HFFc6 (cell line): ENCODE measurements at regions not wholly inside any gene's neighbourhood (a gene's known extent, or its start where the extent isn't known, plus 50 kb on each side); places are given as distances from the start of the nearest gene placed in this dataset.

Source experiments
- DNase-seq: peaks from one replicate; pipeline ENCODE4 v3.0.0-alpha.2; 2018
- H3K27ac Mint-ChIP-seq: 2 replicates; pipeline ENCODE4 v1.8.0; 2020; ENCODE audit warnings: mild to moderate bottlenecking, mixed read lengths
- H3K27me3 Mint-ChIP-seq: 2 replicates; pipeline ENCODE4 v1.8.0; 2021; ENCODE audit warnings: mild to moderate bottlenecking, moderate library complexity, mixed read lengths; ENCODE audit not compliant: insufficient read depth
- H3K36me3 Mint-ChIP-seq: 2 replicates; pipeline ENCODE4 v1.8.0; 2021; ENCODE audit warnings: low read depth, mixed read lengths
- H3K4me1 Mint-ChIP-seq: 2 replicates; pipeline ENCODE4 v1.8.0; 2020; ENCODE audit warnings: low read depth, mixed read lengths
- H3K4me3 Mint-ChIP-seq: 2 replicates; pipeline ENCODE4 v1.8.0; 2020; ENCODE audit warnings: mild to moderate bottlenecking, moderate library complexity, mixed read lengths
- H3K9me3 Mint-ChIP-seq: 2 replicates; pipeline ENCODE4 v1.8.0; 2020; ENCODE audit warnings: mild to moderate bottlenecking, mixed read lengths
- TF ChIP-seq, protein P1 (sequence below): fragments of 200-600 bp; sonication (generic); IDR thresholded peaks from 2 replicates; pipeline ENCODE4 v1.5.0; 2021; ENCODE audit warnings: antibody characterized with exemption, mild to moderate bottlenecking

- no peaks in the 10 kb centered on the region for H3K4me1 Mint-ChIP-seq
Measured at GRCh38 chr11:115993590-115993989, 489.4 kb upstream of the CADM1 start.

GRCh38 chr11:115990004-115990447 lies 485.8 kb upstream of the CADM1 start:
- Mint-ChIP-seq H3K36me3 (0 out of 2 replicates have a peak, but pooled peaks cover 4% of the 10 kb centered on the region), H3K27me3 (no peaks in the 10 kb centered on the region; the same call in none of the 2 replicates), H3K9me3 (peaks cover 80% of the 10 kb centered on the region), H3K4me1 (no peaks in the 10 kb centered on the region), H3K27ac (no peak overlapping the region), H3K4me3 (no peak overlapping the region)
- TF ChIP-seq, protein P1, sequence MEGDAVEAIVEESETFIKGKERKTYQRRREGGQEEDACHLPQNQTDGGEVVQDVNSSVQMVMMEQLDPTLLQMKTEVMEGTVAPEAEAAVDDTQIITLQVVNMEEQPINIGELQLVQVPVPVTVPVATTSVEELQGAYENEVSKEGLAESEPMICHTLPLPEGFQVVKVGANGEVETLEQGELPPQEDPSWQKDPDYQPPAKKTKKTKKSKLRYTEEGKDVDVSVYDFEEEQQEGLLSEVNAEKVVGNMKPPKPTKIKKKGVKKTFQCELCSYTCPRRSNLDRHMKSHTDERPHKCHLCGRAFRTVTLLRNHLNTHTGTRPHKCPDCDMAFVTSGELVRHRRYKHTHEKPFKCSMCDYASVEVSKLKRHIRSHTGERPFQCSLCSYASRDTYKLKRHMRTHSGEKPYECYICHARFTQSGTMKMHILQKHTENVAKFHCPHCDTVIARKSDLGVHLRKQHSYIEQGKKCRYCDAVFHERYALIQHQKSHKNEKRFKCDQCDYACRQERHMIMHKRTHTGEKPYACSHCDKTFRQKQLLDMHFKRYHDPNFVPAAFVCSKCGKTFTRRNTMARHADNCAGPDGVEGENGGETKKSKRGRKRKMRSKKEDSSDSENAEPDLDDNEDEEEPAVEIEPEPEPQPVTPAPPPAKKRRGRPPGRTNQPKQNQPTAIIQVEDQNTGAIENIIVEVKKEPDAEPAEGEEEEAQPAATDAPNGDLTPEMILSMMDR, result peak; percentile 24; the same call in 1 of the 2 replicates
- DNase-seq, result no peak

More at GRCh38 chr11:115993590-115993989, 489.4 kb upstream of the CADM1 start:
- H3K9me3 Mint-ChIP-seq, result peaks cover 61% of the 10 kb centered on the region
- H3K36me3 Mint-ChIP-seq, result peaks cover 9% of the 10 kb centered on the region; the same call in 1 of the 2 replicates
- no peak overlapping the region for H3K4me3 Mint-ChIP-seq
- H3K27ac Mint-ChIP-seq, result no peak overlapping the region
- DNase-seq, result no peak
- TF ChIP-seq, protein P1, result no peak
- no peaks in the 10 kb centered on the region; the same call in none of the 2 replicates for H3K27me3 Mint-ChIP-seq

GRCh38 chr11:115985896-115986295 lies 481.7 kb upstream of the CADM1 start:
- no peak for DNase-seq
- H3K27ac Mint-ChIP-seq, result no peak overlapping the region
- H3K4me1 Mint-ChIP-seq, result no peaks in the 10 kb centered on the region
- H3K36me3 Mint-ChIP-seq, result peaks cover 10% of the 10 kb centered on the region; the same call in 1 of the 2 replicates
- H3K27me3 Mint-ChIP-seq, result no peaks in the 10 kb centered on the region
- no peak overlapping the region for H3K4me3 Mint-ChIP-seq
- TF ChIP-seq, protein P1, result no peak
- H3K9me3 Mint-ChIP-seq, result peaks cover 73% of the 10 kb centered on the region

DNA sequence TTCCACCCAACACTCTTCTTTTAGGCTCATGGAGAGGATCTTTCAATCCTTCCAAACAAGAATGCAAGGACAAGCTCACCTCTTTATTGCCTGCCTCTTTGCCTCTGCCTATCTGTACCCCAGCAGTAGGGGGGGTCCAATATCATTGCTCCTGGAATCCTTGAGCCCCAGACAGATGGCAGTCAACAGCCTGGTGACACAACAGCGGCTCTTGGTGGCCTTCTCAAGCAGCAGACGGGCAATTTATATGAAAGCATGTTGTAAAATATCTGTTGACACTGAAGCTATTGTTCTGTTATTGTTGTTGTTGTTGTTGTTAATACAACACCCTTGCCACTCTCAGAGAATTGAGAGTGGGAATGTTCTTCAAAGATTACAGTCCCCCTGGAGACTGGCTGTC lies 480.0 kb upstream of the CADM1 start:
- DNase-seq, result no peak
- Mint-ChIP-seq H3K36me3 (peaks cover 6% of the 10 kb centered on the region; the same call in 1 of the 2 replicates), H3K4me3 (no peak overlapping the region), H3K27me3 (no peaks in the 10 kb centered on the region), H3K4me1 (no peaks in the 10 kb centered on the region), H3K27ac (no peak overlapping the region), H3K9me3 (peaks cover 59% of the 10 kb centered on the region)
- TF ChIP-seq, protein P1, result no peak

DNA sequence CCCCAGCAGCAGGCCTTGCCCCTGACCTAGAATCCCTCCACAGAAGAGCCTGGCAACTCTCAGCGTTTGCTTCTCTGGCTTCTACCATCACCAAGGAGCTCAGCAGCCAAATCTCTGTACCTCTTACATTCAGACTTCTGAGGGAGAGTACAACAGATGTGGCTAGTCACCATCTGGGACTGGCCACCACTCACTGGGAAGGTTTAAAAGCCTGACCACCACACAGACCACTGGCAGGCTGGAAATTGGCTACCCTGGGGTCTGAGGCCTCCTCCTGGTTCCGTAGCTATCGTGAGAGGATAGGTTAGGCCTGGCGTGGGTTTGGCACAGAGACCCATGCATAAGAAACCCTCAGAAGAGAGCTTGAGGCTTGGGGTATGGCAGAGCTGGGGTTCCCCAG lies 478.5 kb upstream of the CADM1 start:
- peaks cover 6% of the 10 kb centered on the region; the same call in 1 of the 2 replicates for H3K36me3 Mint-ChIP-seq
- H3K27ac Mint-ChIP-seq, result no peak overlapping the region
- DNase-seq, result no peak
- peaks cover 43% of the 10 kb centered on the region for H3K9me3 Mint-ChIP-seq
- H3K27me3 Mint-ChIP-seq, result no peaks in the 10 kb centered on the region
- TF ChIP-seq, protein P1, result no peak
- no peaks in the 10 kb centered on the region for H3K4me1 Mint-ChIP-seq
- no peak overlapping the region for H3K4me3 Mint-ChIP-seq
